GM12878 (cell line): ENCODE measurements at regions not wholly inside any gene's neighbourhood (a gene's known extent, or its start where the extent isn't known, plus 50 kb on each side); places are given as distances from the start of the nearest gene placed in this dataset.

Source experiments
- CTCF ChIP-seq, 3 experiments: IDR thresholded peaks in 2 of 3; conservative IDR thresholded peaks in 1 of 3; 2 replicates each; pipeline ENCODE4 v1.5.1; 2011; ENCODE audit warnings: low read depth in 3 of 3, low read length in 3 of 3, mild to moderate bottlenecking in 3 of 3, control low read depth in 2 of 3, moderate library complexity in 2 of 3, inconsistent platforms in 1 of 3, mixed read lengths in 1 of 3; ENCODE audit not compliant: control insufficient read depth in 2 of 3, insufficient read depth in 1 of 3; ENCODE audit errors: extremely low read depth in 1 of 3
- GATAD2B ChIP-seq: fragments of 450-650 bp; conservative IDR thresholded peaks from 2 replicates; pipeline ENCODE4 v1.6.1; 2017; ENCODE audit warnings: low read depth, mild to moderate bottlenecking, moderate library complexity
- NR2F1 ChIP-seq: fragments of 450-650 bp; conservative IDR thresholded peaks from 2 replicates; pipeline ENCODE4 v1.6.1; 2017; ENCODE audit warnings: mild to moderate bottlenecking
- RAD21 ChIP-seq: IDR thresholded peaks from 2 replicates; pipeline ENCODE4 v1.6.1; 2011; ENCODE audit warnings: mild to moderate bottlenecking, low read depth, low read length, moderate library complexity; ENCODE audit not compliant: insufficient read depth
- RUNX3 ChIP-seq: IDR thresholded peaks from 2 replicates; pipeline ENCODE4 v1.6.1; 2012; ENCODE audit warnings: low read length, inconsistent platforms
- TARDBP ChIP-seq: IDR thresholded peaks from 2 replicates; pipeline ENCODE4 v1.6.1; 2016; ENCODE audit warnings: borderline replicate concordance
- ZBTB4 ChIP-seq: fragments of 450-650 bp; formaldehyde crosslinking; IDR thresholded peaks from 2 replicates; pipeline ENCODE4 v1.4.0; 2022; ENCODE audit warnings: mild to moderate bottlenecking, moderate library complexity

GRCh38 chr5:38101897-38102296 is 156.5 kb upstream of the EGFLAM start (continued):
- TF ChIP-seq TARDBP (no peak), RAD21 (no peak), ZBTB4 (CRISPR knock-in tag) (no peak), CTCF (IDR thresholded peaks at IDR 0.05 in 2 of 3, conservative IDR thresholded peaks at IDR 0.05 in 1 of 3; ENCODE audit: control insufficient read depth in 2 of 3, extremely low read depth in 1 of 3, insufficient read depth in 1 of 3, low read depth in 3 of 3, low read length in 3 of 3) (no peak), RUNX3 (no peak), NR2F1 (no peak), GATAD2B (no peak)
